HG03432 (cell line): ENCODE measurements at regions not wholly inside any gene's neighbourhood (a gene's known extent, or its start where the extent isn't known, plus 50 kb on each side); places are given as distances from the start of the nearest gene placed in this dataset.
"Not testable (repeated sequence)": the region's sequence is repeated elsewhere in the genome, so short reads cannot be mapped to it uniquely, and the experiment has no call there.

ENCODE experiments used
- ATAC-seq: cut with Tn5 transposase; IDR thresholded peaks from one replicate; pipeline ENCODE4 v1.9.1; 2021; ENCODE audit warnings: mild to moderate bottlenecking, moderate library complexity; ENCODE audit not compliant: unreplicated experiment

DNA sequence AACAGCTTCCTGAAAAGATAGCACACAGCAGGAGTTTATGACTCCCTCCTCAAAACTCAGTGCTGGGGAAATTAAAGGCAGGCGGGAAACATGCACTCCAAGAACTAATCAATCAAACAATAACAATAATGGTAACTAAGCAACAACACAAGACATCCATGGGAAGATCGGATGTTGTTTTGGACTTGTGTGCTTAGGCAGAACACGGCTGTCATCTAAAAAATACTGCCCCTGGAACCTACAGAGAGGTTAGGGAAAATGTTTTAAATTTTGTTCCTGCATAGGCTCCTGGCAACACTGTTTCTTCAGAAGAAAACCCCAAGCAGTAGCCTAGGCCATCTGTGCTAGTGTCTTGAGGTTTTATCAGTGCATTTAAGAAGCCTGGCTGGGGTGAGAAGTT is 1378.2 kb downstream of the STIM2 start:
- no peak for ATAC-seq

DNA sequence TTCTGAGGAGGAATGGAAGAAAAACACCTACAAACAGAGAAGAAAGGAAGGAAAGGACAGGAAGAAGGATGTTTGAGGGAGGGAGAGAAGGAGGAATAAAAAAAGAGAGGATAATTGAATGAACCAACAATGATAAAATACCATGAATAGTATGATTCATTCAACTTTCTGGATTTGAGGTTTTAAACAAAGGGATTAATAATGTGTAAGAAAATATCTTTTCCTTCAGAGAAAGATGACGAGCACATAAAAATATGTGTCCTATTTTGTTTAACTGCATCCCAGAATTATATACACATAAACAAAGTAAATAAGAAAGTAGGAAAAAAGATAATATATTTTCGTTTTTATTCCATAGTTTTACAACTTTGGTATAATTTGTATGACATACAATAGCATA is 1380.4 kb downstream of the STIM2 start:
- ATAC-seq, result no peak

DNA sequence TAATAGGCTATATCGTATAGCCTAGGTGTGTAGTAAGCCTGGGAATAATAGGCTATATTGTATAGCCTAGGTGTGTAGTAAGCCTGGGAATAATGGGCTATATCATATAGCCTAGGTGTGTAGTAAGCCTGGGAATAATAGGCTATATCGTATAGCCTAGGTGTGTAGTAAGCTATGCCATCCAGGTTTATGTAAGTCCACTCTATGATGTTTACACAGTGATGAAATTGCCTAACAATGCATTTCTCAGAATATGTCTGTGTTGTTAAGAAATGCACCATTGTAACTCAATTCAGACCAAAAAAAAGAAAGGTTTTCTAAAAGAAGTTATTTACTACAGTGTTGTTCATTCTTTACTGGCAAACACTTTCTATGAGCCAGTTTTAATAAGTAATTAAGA is 1387.2 kb downstream of the STIM2 start:
- no peak for ATAC-seq

DNA sequence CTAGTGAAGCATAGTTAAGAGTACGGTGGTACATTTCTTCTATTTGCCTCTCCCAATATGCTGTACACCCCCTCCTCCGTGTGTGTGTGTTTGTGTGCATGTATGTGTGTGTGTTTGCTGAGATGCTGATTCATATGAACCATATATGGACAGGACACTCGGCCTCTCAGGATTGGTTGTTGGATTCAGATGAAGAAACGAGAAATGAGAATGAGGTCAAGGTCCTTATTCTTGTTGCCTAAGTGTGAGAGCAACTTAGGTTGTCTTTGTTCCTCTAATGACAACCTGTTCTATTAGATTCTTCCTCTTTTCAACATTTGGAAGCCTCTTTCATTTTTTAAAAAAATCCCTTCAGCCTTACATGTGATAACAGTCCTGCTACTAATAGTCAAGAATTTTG is 1387.6 kb downstream of the STIM2 start:
- ATAC-seq, result no peak

DNA sequence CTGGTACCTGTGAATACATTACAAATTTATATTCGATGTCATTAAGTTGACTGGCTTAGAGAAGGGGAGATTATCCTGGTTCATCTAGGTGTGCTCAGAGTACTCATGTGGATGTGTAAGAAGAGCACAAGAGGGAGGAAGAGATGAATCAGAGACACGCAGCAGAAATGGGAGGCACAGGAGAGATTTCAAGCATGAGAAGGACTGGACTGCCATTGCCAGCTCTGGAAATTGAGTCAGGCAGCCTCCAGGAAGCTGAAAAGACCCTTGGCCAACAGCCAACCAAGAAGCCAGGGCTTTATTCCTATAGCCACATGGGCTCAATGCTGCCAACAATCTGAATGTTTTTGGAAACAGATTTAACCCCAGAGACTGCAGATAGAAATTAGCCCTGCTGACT is 1390.0 kb downstream of the STIM2 start:
- ATAC-seq, result no peak

DNA sequence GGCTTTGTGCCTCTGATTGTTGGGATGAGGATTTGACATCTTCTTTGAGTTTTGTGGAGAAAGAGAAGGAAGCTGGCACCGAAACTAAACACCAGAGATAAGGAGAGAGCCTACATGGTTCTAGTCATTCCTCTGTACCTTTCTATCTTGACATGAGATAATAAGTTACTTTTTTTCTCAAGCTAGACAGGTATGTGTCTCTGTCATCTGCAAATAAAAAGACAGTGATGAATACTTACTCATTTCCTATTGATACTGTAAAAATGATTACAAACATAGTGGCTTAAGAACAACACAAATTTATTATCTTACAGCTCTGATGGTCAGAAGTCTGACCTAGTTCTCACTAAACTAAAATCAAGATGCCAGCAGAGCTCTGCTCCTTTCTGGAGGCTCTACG is 1391.2 kb downstream of the STIM2 start:
- no peak for ATAC-seq

DNA sequence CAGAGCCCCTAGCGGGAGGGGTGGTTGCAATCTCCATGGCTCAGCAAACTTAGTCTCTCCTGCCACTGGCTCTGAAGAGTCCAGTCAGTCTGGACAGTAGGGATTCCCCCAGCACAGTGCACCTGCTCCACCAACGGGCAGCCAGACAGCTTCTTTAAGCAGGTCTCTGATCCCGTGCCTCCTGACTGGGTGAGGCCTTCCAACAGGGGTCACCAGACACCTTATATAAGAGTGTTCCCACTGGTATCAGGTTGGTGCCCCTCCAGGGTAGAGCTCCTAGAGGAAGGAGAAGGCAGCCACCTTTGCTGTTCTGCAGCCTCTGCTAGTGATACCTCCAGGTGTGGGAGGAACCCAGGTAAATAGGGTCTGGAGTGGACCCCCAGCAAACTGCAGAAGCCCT is 1393.4 kb downstream of the STIM2 start:
- ATAC-seq, result no peak

DNA sequence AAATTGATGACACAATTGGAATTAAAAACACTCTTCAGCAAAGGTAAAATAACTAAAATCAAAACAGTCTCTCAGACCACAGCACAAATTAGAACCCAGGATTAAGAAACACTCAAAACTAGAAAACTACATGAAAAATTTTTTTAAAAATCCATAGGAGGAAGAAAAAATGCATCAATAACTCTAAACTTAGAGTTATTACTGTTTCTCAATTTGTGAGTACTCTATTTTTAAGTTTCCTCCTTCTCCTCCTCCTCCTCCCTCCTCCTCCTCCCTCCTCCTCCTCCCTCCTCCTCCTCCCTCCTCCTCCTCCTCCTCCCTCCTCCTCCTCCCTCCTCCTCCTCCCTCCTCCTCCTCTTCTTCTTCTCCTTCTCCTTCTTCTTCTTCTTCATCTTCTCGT is 1395.7 kb downstream of the STIM2 start:
- ATAC-seq, result no peak

DNA sequence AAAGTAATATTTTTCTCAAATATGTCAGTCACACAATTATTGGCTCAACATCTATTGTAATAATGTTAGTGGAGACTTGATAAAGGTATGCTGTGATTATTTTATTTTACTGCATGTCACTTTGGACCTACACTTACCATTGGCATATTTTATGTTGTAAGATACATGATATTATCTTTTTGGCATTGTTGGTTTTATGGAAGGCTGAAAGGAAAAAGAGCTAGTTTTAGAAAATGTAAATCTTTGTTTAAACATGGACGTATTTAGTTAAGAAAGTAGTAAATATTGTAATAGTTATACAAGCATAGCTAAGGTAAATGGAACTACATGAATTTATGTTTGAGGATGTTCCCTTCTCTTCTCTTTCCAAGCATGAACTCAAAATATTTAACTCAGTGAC is 1399.3 kb downstream of the STIM2 start:
- ATAC-seq, result no peak

DNA sequence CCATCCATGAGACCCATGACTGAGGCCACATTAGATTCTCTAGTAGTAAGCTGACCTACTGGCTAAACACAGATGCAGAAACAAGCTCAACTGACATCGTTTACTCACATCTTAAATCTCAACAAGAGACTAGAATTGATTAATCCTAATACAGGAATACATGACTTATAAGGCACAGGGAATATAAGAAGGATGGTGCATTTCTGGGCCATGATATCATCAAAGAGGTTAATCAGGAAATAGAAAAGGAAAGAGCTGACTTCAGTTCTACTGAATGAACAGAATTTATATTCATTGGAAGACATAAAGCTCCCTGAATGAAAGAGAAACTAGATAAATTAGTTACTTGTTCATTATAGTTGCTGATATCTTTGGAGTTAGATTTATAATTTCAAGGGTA is 1406.5 kb downstream of the STIM2 start:
- ATAC-seq, result no peak

DNA sequence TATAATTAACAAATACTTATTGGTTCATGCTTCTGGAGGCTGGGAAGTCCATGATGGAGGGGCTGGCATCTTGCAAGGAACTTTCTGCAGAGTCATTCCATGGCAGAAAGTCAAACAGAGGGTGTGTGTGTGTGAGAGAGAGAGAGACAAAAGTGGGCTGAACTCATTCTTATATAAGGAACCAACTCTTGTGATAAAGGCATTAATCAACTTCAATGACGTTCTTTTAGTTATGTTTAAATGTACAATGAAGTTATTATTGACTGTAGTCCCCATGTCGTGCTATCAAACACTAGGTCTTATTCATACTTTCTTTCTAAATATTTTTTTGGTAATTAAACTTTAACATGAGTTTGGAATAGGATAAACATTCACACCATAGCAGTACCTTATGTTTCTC is 1408.8 kb downstream of the STIM2 start:
- no peak for ATAC-seq

DNA sequence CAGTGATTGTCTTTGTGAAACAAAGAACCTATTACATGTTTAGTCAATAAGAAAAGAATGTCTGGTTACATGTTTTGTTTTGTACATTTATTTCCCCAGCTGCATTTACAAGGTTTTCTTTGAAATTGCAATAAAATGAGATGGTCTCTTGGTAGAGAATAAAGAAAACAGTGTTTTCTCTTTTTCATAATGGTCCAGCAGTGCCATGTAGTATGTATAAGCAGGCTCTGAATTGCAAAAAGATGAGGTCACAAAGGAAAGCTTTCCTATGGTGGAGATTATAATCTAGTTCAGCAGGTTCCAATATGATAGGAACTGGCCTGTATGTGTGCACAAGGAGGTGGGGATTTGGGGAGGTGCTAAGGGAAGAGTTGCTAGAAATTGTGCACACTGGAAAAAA is 1417.3 kb downstream of the STIM2 start:
- no peak for ATAC-seq

DNA sequence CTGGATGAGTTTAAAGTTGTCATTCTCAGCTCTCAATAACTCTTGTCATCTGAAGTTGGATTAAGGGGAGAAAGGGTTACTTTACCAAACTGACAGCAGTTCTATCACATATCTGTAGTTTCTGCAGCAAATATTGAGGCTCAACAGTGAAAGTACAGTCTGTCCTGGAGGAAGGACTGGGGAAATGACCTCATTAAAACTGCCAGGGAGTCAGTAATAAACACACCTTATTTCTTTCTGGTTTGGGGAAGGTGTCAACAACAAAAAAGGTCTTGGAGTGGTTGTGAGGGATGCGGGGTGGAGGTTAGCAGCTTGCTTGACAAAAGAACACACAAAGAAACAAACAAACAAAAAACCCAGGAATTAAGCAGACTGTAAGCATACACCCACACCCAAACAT is 1418.0 kb downstream of the STIM2 start:
- ATAC-seq, result no peak

DNA sequence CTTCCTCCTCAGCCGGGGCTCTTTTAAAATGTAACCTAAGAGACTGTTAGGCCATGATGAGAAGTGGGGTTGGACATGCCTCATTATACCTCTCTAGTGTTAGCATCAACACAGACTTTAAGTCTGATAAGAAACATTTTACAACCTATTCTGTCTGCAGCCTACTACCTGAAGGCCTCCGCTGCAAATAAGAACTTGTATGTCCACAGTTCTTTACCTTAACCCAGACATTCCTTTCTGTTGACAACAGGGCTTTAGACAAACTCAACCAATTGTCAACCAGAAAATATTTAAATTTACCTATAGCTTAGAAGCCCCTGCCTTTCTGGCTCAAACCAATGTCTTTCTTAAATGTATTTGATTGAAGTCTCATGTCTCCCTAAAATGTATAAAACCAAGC is 1418.6 kb downstream of the STIM2 start:
- ATAC-seq, result no peak

DNA sequence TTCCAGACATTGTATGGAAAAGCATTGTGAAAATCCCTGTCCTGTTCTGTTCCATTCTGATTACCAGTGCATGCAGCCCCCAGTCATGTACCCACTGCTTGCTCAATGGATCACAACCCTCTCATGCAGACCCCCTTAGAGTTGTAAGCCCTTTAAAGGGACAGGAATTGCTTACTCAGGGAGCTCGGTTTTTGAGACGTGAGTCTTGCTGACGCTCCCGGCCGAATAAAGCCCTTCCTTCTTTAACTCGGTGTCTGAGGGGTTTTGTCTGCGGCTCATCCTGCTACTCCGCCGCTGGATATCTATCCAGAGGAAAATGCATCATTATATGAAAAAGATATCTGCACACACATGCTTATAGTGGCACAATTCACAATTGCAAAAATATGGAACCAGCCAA is 1425.6 kb downstream of the STIM2 start:
- not testable (repeated sequence) for ATAC-seq

DNA sequence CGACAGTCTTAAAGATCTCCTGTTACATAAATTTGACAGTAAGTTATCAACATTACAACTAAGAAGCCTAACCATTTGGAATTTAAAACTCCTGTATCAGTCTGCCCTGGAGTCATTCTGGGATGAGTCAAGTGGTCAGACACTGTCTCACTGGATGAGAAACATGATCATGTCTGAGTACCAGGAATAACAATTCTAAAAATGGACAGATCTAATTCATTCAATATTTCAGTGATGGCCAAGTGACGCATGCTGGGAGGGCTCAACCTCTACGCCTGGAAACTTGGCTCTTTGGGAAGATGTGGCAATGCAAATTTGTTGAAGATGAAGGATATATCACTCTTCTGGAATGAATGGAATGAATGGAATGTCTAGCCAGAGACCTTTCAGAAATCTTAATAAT is 1427.2 kb downstream of the STIM2 start:
- ATAC-seq, result no peak

DNA sequence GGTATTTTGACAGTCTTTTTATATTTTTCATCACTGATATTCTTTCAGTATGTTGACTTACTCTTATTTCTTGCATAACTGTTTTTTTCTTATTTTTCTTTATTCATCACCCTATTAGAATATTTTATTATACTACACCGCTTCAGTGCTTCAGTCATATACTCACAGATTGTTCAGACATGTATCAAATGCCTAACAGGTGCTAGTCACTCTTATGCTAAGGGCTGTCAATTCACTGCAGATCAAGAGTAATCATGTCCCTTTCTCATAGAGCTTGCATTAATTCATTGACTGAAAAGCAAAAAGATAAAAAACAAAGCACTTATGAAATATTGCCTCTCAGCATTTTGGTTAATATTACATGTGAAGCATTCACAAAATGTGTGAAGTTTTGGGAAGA is 1435.6 kb downstream of the STIM2 start:
- ATAC-seq, result no peak

DNA sequence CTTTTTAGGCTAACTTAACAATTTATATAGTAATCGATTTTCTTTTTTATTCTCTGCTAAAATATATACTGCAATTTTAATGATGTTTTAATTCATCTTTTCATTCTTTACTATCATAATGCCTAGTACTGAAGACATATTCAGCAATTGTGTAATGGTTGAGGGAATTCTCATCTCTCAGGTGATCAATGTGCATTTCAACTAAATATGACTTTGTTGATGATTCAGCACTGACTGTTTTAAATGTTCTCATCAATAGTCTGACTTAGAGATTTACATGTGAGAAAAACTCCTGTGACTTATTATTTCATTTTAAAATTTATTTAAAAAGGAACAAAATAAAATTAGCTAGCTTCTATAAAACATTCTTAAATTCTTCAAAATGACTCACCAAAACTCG is 1450.3 kb downstream of the STIM2 start:
- no peak for ATAC-seq

DNA sequence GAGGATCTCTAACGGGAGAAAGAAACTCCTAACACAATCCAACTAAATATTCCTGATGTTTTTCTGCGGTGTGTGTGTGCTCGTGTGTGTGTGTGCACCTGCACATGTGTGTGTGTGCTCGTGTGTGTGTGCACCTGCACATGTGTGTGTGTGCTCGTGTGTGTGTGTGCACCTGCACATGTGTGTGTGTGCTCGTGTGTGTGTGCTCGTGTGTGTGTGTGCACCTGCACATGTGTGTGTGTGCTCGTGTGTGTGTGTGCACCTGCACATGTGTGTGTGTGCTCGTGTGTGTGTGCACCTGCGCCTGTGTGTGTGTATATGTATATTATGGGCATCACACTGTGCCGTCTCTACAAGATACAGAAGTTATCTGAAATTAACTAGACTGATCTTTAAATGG is 1451.9 kb downstream of the STIM2 start:
- not testable (repeated sequence) for ATAC-seq

DNA sequence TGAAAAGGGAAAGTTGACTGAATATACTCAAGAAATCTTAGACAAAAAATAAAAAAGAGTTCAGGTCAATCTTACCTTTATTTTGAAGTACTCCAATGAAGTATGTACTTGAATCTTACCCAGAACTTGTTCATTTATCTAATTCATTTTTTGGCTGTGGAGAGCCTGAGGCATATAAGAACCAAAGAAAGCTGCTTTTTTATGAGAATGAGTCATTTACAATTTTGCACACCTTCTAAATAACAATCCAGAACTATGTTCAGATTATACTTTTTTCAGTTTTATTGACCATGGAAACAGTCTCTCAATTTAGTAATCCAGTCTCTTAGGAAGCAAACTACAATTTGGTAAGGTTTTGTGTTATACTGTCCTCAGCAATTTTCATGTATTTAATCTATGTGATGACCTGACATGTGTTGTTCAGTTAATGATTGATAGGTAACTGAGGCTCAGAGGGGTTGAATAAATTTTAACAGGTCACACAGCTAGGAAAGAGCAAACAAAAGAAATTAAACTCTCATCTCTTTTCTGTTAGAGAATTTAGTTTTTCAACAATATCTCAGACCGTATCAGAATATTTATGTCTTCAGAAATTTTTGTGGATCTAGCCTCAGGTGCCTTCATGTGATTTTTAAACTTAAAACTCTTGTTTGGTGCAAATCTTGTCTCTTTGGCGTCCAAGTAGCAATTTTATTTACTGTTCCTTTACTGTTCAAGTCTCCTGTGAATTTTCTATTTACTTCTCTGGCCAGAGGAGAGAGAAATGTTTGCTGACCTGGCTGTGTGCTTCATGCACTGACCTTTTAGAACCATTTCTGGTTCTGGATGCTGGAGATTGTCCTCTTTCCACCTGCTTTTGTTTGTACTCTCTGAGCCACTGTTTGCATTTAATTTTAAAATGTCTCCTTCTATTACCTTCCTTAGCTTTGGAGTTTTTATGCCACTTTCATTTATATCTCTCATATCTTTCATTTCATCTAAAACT is 1453.4 kb downstream of the STIM2 start:
- no peak for ATAC-seq

DNA sequence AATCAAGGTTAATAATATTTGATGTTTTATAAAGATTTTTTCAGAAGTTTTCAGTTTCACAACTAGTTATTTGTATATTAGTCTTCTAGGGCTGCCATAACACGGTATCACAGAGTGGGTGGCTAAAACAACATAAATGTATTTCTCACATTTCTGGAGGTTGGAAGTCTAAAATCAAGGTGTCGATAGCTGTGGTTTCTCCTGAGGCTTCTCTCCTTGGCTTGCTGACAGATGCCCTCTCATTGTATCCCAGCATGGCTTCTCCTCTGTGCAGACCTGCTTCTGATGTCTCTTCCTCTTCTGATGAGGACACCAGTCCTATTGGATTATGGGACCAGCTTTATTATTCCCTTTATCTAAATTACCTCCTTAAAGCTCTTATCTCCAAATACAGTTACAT is 1456.6 kb downstream of the STIM2 start:
- no peak for ATAC-seq

DNA sequence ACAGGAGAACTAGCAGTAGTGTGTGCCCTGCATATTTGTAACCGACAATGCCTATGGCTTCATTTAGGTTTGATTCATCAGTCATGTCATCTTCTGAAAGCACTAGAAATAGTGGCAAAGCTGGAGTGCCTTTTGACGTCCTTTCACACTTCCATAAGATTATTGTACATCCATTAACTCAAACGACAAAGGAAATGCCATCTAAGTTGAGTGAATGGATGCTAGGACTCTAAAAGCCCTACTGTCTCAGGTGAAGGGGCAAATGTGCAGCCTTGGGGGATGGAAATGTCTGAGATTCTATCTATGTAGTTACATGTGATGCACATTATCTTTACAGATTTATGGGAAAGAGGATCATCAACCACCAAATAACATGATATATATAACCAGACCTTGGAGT is 1473.6 kb downstream of the STIM2 start:
- ATAC-seq, result no peak

DNA sequence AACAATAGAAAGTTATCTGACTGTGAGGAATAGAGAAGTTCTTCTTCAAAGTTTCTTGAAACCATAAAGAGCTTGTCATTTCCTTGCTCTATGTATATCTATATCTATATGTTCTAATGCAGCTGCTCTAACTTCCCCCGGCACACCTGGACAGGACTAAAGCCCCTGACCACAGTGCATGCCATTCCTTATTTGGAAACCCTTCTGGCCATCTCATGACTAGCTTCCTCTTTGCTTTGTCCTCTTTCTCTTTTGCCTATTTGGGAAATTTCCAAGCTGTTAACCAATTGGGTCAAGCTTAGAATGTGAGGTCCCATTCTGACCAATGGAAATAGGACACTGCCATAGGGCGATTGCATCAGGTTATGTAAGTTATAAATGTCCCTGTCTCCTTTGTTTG is 1481.1 kb downstream of the STIM2 start:
- ATAC-seq, result no peak
